Activated naive CD4-positive, alpha-beta T cell treated with anti-CD3 and anti-CD28 coated beads, Interleukin-2, amount 10 ng/mL, durations not matched to agents 7 days and 5 days (primary cell): ENCODE measurements at regions not wholly inside any gene's neighbourhood (a gene's known extent, or its start where the extent isn't known, plus 50 kb on each side); places are given as distances from the start of the nearest gene placed in this dataset.
"Not testable (repeated sequence)": the region's sequence is repeated elsewhere in the genome, so short reads cannot be mapped to it uniquely, and the experiment has no call there.

Experiments used
- CTCF ChIA-PET: fragments of 350-600 bp; sonication (Branson Sonifier 250); formaldehyde crosslinking; loops from one replicate; lab custom pipeline; 2021; ENCODE audit warnings: antibody characterized with exemption; lab: Charles Lee
- DNase-seq: peaks from one replicate; pipeline ENCODE4 v3.0.0-alpha.2; 2020
- H3K27ac Mint-ChIP-seq: one replicate; pipeline ENCODE4 v1.8.0; 2021; ENCODE audit warnings: mild to moderate bottlenecking, moderate library complexity, mixed read lengths
- H3K27me3 Mint-ChIP-seq: one replicate; pipeline ENCODE4 v1.8.0; 2021; ENCODE audit warnings: mild to moderate bottlenecking, mixed read lengths
- H3K36me3 Mint-ChIP-seq: one replicate; pipeline ENCODE4 v1.8.0; 2021; ENCODE audit warnings: mixed read lengths
- H3K4me1 Mint-ChIP-seq: one replicate; pipeline ENCODE4 v1.8.0; 2021; ENCODE audit warnings: mixed read lengths
- H3K4me3 Mint-ChIP-seq: one replicate; pipeline ENCODE4 v1.8.0; 2021; ENCODE audit warnings: mild to moderate bottlenecking, moderate library complexity, mixed read lengths
- H3K9me3 Mint-ChIP-seq: one replicate; pipeline ENCODE4 v1.8.0; 2021; ENCODE audit warnings: mixed read lengths

DNA sequence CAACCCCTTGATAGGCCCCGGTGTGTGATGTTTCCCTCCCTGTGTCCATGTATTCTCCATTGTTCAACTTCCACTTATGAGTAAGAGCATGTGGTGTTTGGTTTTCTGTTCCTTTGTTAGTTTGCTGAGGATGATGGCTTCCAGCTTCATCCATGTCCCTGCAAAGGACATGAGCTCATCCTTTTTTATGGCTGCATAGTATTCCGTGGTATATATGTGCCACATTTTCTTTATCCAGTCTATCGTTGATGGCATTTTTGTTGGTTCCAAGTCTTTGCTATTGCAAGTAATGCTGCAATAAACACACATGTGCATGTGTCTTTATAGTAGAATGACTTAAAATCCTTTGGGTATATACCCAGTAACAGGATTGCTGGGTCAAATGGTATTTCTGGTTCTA, 132.3 kb downstream of the CXCL12 start:
- H3K27ac Mint-ChIP-seq, H3K4me1 Mint-ChIP-seq, H3K9me3 Mint-ChIP-seq, H3K4me3 Mint-ChIP-seq, DNase-seq, H3K36me3 Mint-ChIP-seq, CTCF ChIA-PET, H3K27me3 Mint-ChIP-seq: not testable (repeated sequence)

DNA sequence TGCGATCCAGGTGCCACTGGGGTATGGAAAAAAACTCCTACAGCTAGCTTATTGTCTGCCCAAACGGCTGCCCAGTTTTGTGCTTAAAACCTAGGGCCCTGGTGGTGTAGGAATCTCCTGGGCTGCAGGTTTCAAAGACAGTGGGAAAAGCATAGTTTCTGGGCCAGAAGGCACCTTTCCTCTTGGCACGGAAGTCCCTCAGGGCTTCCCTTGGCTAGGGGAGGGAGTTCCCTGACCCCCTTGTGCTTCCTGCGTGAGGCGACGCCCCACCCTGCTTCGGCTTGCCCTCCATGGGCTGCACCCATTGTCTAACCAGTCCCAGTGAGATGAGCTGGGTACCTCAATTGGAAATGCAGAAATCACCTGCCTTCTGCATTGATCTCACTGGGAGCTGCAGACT, 135.0 kb downstream of the CXCL12 start:
- CTCF ChIA-PET, H3K4me1 Mint-ChIP-seq, H3K36me3 Mint-ChIP-seq, DNase-seq, H3K27ac Mint-ChIP-seq, H3K4me3 Mint-ChIP-seq, H3K27me3 Mint-ChIP-seq, H3K9me3 Mint-ChIP-seq: not testable (repeated sequence)

DNA sequence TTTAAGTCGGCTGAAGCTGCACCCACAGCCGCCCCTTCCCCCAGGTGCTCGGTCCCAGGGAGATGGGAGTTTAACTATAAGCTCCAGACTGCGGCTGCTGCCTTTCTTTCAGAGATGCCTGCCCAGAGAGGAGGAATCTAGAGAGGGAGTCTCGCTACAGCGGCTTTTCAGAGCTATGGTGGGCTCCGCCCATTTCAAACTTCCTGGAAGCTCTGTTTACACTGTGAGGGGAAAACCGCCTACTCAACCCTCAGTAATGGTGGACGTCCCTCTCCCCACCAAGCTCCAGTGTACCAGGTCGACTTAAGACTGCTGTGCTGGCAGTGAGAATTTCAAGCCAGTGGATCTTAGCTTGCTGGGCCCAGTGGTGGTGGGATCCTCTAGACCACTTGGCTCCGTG, 135.4 kb downstream of the CXCL12 start:
- no peaks in the 10 kb centered on the region for H3K36me3 Mint-ChIP-seq
- no peak for DNase-seq
- no peak overlapping the region for H3K27ac Mint-ChIP-seq
- no peaks in the 10 kb centered on the region for H3K9me3 Mint-ChIP-seq
- no peaks in the 10 kb centered on the region for H3K4me1 Mint-ChIP-seq
- no peak overlapping the region for H3K4me3 Mint-ChIP-seq
- H3K27me3 Mint-ChIP-seq = no peaks in the 10 kb centered on the region
- CTCF ChIA-PET = no interaction called here

DNA sequence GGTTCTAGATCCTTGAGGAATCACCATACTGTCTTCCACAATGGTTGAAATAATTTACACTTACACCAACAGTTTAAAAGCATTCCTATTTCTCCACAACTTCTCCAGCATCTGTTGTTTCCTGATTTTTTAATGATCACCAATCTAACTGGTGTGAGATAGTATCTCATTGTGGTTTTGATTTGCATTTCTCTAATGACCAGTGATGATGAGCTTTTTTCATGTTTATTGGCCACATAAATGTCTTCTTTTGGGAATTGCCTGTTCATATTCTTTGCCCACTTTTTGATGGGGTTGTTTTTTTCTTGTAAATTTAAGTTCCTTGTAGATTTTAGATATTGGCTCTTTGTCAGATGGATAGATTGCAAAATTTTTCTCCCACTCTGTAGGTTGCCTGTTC, 138.2 kb downstream of the CXCL12 start:
- DNase-seq, CTCF ChIA-PET, H3K4me1 Mint-ChIP-seq: not testable (repeated sequence)

GRCh38 chr10:44246287-44246686, 138.6 kb downstream of the CXCL12 start:
- H3K27ac Mint-ChIP-seq, H3K9me3 Mint-ChIP-seq, H3K4me3 Mint-ChIP-seq, CTCF ChIA-PET, DNase-seq, H3K36me3 Mint-ChIP-seq, H3K4me1 Mint-ChIP-seq, H3K27me3 Mint-ChIP-seq: not testable (repeated sequence)

More for the DNA sequence above, 138.2 kb downstream of the CXCL12 start:
- H3K27me3 Mint-ChIP-seq, H3K27ac Mint-ChIP-seq, H3K9me3 Mint-ChIP-seq, H3K4me3 Mint-ChIP-seq, H3K36me3 Mint-ChIP-seq: not testable (repeated sequence)

DNA sequence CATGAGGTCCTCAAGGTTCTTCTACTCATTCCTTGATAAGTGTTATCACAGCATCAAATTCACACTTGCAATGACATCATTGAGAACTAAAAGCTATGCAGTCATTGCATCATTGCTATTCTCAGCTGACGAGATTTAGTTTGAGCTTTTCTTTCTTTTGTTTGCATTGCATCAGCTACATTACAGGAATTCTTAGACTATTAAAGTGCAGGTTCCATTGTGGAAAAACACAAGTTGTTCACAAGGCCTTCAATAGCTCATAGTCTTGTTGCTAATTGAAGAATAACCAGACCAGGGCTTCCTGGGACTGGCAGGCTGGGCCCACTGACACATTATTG, 139.3 kb downstream of the CXCL12 start:
- H3K27ac Mint-ChIP-seq = no peak overlapping the region
- H3K4me3 Mint-ChIP-seq = no peak overlapping the region
- CTCF ChIA-PET = no interaction called here
- H3K36me3 Mint-ChIP-seq = no peaks in the 10 kb centered on the region
- H3K9me3 Mint-ChIP-seq = no peaks in the 10 kb centered on the region
- no peaks in the 10 kb centered on the region for H3K4me1 Mint-ChIP-seq
- no peaks in the 10 kb centered on the region for H3K27me3 Mint-ChIP-seq
- DNase-seq = no peak

DNA sequence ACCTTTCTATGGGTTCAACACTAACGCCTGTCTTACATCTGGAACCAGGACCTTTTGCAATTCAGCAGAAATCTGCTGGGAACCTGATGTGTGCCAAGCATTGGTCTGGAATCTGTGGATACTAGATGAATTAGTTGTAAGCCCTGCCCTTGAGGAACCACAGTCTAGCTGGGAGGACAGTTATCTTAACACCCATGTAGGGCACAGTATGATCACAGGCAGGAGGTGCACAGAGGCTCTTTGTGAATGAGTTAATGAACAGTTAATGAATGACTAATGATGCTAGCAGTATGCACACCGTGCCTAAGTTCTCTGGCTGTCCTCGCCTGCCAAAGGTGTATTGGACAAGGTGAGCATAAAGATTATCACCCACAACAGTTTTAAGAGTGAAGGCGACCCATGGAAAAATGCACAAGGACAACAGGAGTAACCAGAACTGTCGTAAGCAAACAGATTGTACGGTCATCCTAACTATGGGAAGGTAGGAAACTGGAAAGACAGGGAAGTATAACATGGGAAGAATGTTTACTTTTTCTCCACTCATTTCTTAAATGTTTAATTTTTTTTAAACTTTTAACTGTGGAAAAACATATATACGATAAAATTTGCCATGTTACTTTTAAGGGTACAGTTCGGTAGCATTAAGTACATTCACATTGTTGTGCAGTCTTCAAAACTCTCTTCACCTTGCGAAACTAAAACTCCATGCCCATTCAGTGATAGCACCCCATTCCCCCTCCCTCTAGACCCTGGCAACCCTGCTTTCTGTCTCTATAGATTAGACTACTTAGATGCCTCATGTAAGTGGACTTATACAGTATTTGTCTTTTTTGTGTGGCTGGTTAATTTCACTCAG, 139.9 kb downstream of the CXCL12 start:
- Mint-ChIP-seq H3K4me3 (no peak overlapping the region), H3K27ac (no peak overlapping the region)

DNA sequence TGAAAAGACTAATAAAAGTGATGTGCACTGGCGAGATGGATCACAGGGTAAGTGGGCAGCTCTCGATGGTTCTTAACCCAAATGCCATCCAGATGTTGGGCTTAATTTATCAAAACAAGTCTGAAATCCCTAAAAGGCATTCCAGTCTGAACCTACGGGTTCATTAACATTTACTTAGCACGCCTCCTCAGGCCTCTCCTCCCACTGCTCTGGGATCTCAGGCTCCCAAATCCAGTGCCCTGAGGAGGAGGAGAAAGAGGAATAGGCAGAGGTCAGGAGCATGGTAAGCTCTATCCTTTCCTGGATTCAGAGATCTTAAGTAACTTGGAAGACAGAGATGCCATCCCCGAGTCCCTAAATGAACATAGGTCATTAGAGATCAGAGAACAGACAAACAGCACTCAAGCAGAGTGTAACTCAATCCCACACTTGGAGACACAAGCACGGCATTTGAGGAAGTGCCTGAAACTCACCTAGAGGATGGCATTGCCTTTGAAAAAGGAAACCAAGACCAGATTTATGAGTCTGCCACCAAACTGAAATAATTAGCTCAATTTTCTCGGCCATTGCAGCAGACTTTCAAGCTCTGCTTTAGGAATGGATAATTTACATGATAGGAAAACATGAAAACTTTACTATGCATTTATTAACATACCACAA, 140.9 kb downstream of the CXCL12 start:
- Mint-ChIP-seq H3K27me3 (no peaks in the 10 kb centered on the region), H3K9me3 (no peaks in the 10 kb centered on the region), H3K4me1 (no peaks in the 10 kb centered on the region), H3K36me3 (no peaks in the 10 kb centered on the region), H3K27ac (no peak overlapping the region), H3K4me3 (no peak overlapping the region)
- CTCF ChIA-PET = no interaction called here
- DNase-seq = no peak

More for the DNA sequence above, 139.9 kb downstream of the CXCL12 start:
- H3K27me3 Mint-ChIP-seq = no peaks in the 10 kb centered on the region
- CTCF ChIA-PET = no interaction called here
- no peaks in the 10 kb centered on the region for H3K4me1 Mint-ChIP-seq
- DNase-seq = no peak
- no peaks in the 10 kb centered on the region for H3K9me3 Mint-ChIP-seq
- no peaks in the 10 kb centered on the region for H3K36me3 Mint-ChIP-seq

DNA sequence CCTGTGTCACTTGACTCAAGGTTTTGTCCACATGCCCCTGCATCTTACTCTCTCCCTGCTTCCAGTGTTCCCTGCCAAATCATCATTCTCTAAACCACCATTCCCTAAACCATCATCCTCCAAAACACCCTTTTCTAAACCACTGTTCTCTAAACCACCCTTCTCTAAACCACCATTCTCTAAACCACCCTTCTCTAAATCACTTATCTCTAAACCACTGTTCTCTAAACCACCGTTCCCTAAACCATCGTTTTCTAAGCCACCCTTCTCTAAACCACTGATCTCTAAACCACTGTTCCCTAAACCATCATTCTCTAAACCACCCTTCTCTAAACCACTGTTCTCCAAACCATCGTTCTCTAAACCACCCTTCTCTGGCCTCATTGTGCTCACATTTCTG, 142.1 kb downstream of the CXCL12 start:
- Mint-ChIP-seq H3K27me3 (no peaks in the 10 kb centered on the region), H3K27ac (no peak overlapping the region), H3K36me3 (no peaks in the 10 kb centered on the region), H3K9me3 (no peaks in the 10 kb centered on the region), H3K4me1 (no peaks in the 10 kb centered on the region), H3K4me3 (no peak overlapping the region)
- DNase-seq = no peak
- CTCF ChIA-PET = no interaction called here

GRCh38 chr10:44242091-44242490, 142.8 kb downstream of the CXCL12 start:
- H3K27ac Mint-ChIP-seq = no peak overlapping the region
- H3K4me1 Mint-ChIP-seq = no peaks in the 10 kb centered on the region
- no peak overlapping the region for H3K4me3 Mint-ChIP-seq
- no peaks in the 10 kb centered on the region for H3K9me3 Mint-ChIP-seq
- no peaks in the 10 kb centered on the region for H3K36me3 Mint-ChIP-seq
- H3K27me3 Mint-ChIP-seq = no peaks in the 10 kb centered on the region
- CTCF ChIA-PET = no interaction called here
- DNase-seq = no peak

GRCh38 chr10:44240584-44241205, 144.2 kb downstream of the CXCL12 start:
- Mint-ChIP-seq H3K27me3 (no peaks in the 10 kb centered on the region), H3K36me3 (no peaks in the 10 kb centered on the region), H3K9me3 (no peaks in the 10 kb centered on the region), H3K4me3 (no peak overlapping the region), H3K4me1 (no peaks in the 10 kb centered on the region), H3K27ac (no peak overlapping the region)
- DNase-seq = no peak
- CTCF ChIA-PET = interaction anchor here (0.8 kb wide), 1 partner anchor 390 kb away, joined by 3 read pairs; no protein-coding TSS in a partner anchor

DNA sequence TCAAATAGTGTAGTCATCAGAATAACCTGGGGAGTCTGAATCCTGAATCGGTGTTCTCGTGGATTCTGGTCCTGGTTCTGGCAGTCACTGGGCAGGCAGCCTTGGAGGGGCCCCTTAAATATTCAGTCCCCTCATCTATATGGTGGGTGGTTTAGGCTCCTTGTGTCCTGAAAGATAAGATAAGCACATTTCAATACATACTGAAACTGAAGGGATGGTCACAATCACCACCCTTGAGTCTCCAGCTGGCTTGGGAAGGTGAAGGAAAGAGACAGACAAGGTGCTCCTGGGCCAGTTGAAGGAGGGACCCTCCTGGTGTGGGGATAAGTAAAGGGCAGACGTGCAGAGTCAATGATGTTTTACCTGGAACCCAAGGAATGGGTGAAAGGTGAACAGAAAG, 146.7 kb downstream of the CXCL12 start:
- Mint-ChIP-seq H3K4me1 (no peaks in the 10 kb centered on the region), H3K27ac (no peak overlapping the region), H3K27me3 (no peaks in the 10 kb centered on the region), H3K36me3 (no peaks in the 10 kb centered on the region), H3K4me3 (no peak overlapping the region), H3K9me3 (no peaks in the 10 kb centered on the region)
- DNase-seq = no peak
- CTCF ChIA-PET = no interaction called here

DNA sequence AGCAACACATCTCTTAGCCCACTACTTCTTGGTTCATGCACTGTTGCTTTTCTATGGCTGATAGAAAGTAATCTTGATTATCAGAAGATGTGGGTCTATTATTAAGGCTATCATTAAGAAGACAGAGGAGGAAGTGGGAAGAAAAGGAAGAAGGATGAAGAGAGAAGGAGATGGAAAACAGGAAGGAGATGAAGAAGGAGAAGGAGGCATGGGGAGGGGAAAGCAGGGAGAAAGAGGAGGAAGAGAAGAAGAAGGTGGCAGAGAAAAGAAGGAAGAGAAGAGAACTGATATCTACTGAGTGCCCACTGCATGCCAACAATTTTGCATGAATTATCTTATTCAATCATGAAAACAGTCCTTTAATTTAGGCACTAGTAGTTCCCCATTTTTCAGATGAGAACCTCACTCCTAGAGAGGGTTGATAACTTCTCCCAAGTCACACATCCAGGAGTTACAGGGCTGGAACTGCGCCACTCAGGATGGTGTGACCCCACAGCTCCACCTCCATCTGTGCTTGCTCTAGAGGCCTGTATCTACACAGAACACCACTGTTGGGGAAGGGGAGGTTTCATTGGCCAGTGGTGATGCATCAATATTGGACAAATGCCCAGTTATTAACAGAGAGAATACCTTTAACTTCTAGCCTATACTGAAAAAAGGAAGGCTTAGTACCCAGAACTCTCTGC, 147.4 kb downstream of the CXCL12 start:
- CTCF ChIA-PET = no interaction called here
- no peaks in the 10 kb centered on the region for H3K9me3 Mint-ChIP-seq

DNA sequence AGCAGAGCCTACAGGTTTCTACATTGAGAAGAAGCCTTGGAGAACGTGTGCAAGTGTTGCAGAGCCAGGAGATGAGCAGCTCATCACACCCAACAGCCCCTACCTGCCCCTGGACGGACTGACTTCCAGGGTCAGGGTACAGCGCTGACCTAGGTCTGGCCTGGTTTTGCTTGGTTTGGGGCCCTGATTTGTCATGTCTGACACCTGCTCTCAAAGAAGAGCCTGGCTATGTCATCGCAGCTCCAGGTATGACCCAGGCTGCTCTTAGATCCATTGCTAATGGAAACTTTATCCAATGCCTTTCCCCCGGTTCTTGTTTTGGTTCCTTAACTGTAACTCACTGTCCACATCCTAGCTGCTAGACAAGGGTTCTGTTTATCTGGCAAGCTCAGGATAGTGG, 149.5 kb downstream of the CXCL12 start:
- Mint-ChIP-seq H3K4me3 (no peak overlapping the region), H3K4me1 (no peaks in the 10 kb centered on the region), H3K36me3 (no peaks in the 10 kb centered on the region), H3K27ac (no peak overlapping the region), H3K9me3 (no peaks in the 10 kb centered on the region), H3K27me3 (no peaks in the 10 kb centered on the region)
- DNase-seq = no peak
- CTCF ChIA-PET = no interaction called here

More for the DNA sequence above, 147.4 kb downstream of the CXCL12 start:
- Mint-ChIP-seq H3K27me3 (no peaks in the 10 kb centered on the region), H3K27ac (no peak overlapping the region), H3K4me1 (no peaks in the 10 kb centered on the region), H3K36me3 (no peaks in the 10 kb centered on the region), H3K4me3 (no peak overlapping the region)
- DNase-seq = no peak
